CD14-positive monocyte (primary cell): ENCODE measurements at regions not wholly inside any gene's neighbourhood (a gene's known extent, or its start where the extent isn't known, plus 50 kb on each side); places are given as distances from the start of the nearest gene placed in this dataset.

Experiments used
- DNase-seq, 3 donors: peaks; one replicate each; pipeline ENCODE4 v3.0.0-alpha.2; 2011 to 2022
- H2AFZ ChIP-seq: 2 replicates; pipeline ENCODE4 v1.6.0; 2012; ENCODE audit warnings: mild to moderate bottlenecking, low read depth, low read length, inconsistent platforms; ENCODE audit not compliant: insufficient read depth, poor library complexity, severe bottlenecking
- H3K27ac ChIP-seq, 2 donors: 1 replicate in 1 of 2; 2 replicates in 1 of 2; pipeline ENCODE4 v1.5.1; 2012 to 2013; ENCODE audit warnings: low read length in 2 of 2, control low read depth in 1 of 2, inconsistent platforms in 1 of 2, low read depth in 1 of 2, mild to moderate bottlenecking in 1 of 2
- H3K27me3 ChIP-seq, 2 donors: one replicate each; pipeline versions ENCODE4 v1.6.0 to v1.6.1; 2011 to 2013; ENCODE audit warnings: low read length in 2 of 2; ENCODE audit not compliant: control insufficient read depth in 2 of 2, insufficient read depth in 2 of 2
- H3K36me3 ChIP-seq, 2 donors: replicated peaks in 1 of 2; 1 replicate in 1 of 2; 2 replicates in 1 of 2; pipeline versions ENCODE4 v1.5.1 to v1.6.1; 2012 to 2013; ENCODE audit warnings: low read length in 2 of 2, control low read depth in 1 of 2, inconsistent platforms in 1 of 2, mild to moderate bottlenecking in 1 of 2; ENCODE audit not compliant: insufficient read depth in 2 of 2, control insufficient read depth in 1 of 2
- H3K4me1 ChIP-seq, 2 donors: 1 replicate in 1 of 2; 2 replicates in 1 of 2; pipeline versions ENCODE4 v1.5.1 to v1.6.1; 2012 to 2013; ENCODE audit warnings: low read length in 2 of 2, control low read depth in 1 of 2, inconsistent platforms in 1 of 2, mild to moderate bottlenecking in 1 of 2, moderate library complexity in 1 of 2; ENCODE audit not compliant: insufficient read depth in 2 of 2, control insufficient read depth in 1 of 2
- H3K4me2 ChIP-seq: replicated peaks from 2 replicates; pipeline ENCODE3; 2012; ENCODE audit warnings: low read length, moderate library complexity, mild to moderate bottlenecking; ENCODE audit not compliant: poor library complexity, severe bottlenecking; ENCODE audit errors: extremely low read depth
- H3K4me3 ChIP-seq, 3 experiments: fragments of 200-600 bp in 1 of 3; sonication (generic) in 1 of 3; replicated peaks in 1 of 3; 1 replicate in 2 of 3; 2 replicates in 1 of 3; pipeline ENCODE4 v1.5.1; 2011 to 2013; ENCODE audit warnings: low read length in 3 of 3, mild to moderate bottlenecking in 3 of 3, control low read depth in 2 of 3, low read depth in 2 of 3, inconsistent platforms in 1 of 3, moderate library complexity in 1 of 3
- H3K79me2 ChIP-seq: 2 replicates; pipeline ENCODE4 v1.6.0; 2012; ENCODE audit warnings: mild to moderate bottlenecking, control low read depth, inconsistent platforms, low read length, moderate library complexity; ENCODE audit not compliant: insufficient read depth
- H3K9ac ChIP-seq: 2 replicates; pipeline ENCODE4 v1.6.0; 2017; ENCODE audit warnings: low read length, mild to moderate bottlenecking; ENCODE audit not compliant: insufficient read depth, poor library complexity, severe bottlenecking
- H3K9me3 ChIP-seq, 2 donors: replicated peaks in 1 of 2; 1 replicate in 1 of 2; 2 replicates in 1 of 2; pipeline versions ENCODE4 v1.5.1 to v1.6.1; 2012 to 2013; ENCODE audit warnings: low read length in 2 of 2, control low read depth in 1 of 2; ENCODE audit not compliant: control insufficient read depth in 1 of 2, insufficient read depth in 1 of 2
- H4K20me1 ChIP-seq: 2 replicates; pipeline ENCODE4 v1.6.0; 2012; ENCODE audit warnings: mild to moderate bottlenecking, low read length, control low read depth, moderate library complexity; ENCODE audit not compliant: insufficient read depth
- H3K27ac Mint-ChIP-seq, 7 donors: one replicate each; pipeline ENCODE4 v1.8.0; 2020; ENCODE audit warnings: mild to moderate bottlenecking in 7 of 7, mixed read lengths in 7 of 7, moderate library complexity in 6 of 7, inconsistent platforms in 2 of 7
- H3K27me3 Mint-ChIP-seq, 3 donors: one replicate each; pipeline ENCODE4 v1.8.0; 2021 to 2022; ENCODE audit warnings: low read depth in 3 of 3, mild to moderate bottlenecking in 3 of 3, mixed read lengths in 3 of 3, moderate library complexity in 3 of 3, inconsistent platforms in 1 of 3
- H3K36me3 Mint-ChIP-seq, 2 donors: one replicate each; pipeline ENCODE4 v1.8.0; 2020; ENCODE audit warnings: mixed read lengths in 2 of 2, inconsistent platforms in 1 of 2, mild to moderate bottlenecking in 1 of 2
- H3K4me1 Mint-ChIP-seq: one replicate; pipeline ENCODE4 v1.8.0; 2020; ENCODE audit warnings: mild to moderate bottlenecking, mixed read lengths
- H3K4me3 Mint-ChIP-seq, 2 donors: one replicate each; pipeline ENCODE4 v1.8.0; 2020; ENCODE audit warnings: mild to moderate bottlenecking in 2 of 2, mixed read lengths in 2 of 2, moderate library complexity in 1 of 2
- H3K9me3 Mint-ChIP-seq, 7 donors: one replicate each; pipeline ENCODE4 v1.8.0; 2020 to 2022; ENCODE audit warnings: mixed read lengths in 7 of 7, mild to moderate bottlenecking in 6 of 7, moderate library complexity in 6 of 7, inconsistent platforms in 2 of 7
- CTCF ChIP-seq: fragments of 200-600 bp; IDR thresholded peaks from one replicate; pipeline ENCODE4 v1.8.0; 2022; ENCODE audit warnings: antibody characterized with exemption, mild to moderate bottlenecking
- WGBS: methylation state at CpG from one replicate; pipeline ENCODE4 v1.1.5; 2013; ENCODE audit warnings: missing lambda C conversion rate; ENCODE audit not compliant: insufficient coverage; 5-methylcytosine and 5-hydroxymethylcytosine counted together
- intact Hi-C, 2 donors: fragments of 100-400 bp; cut with micrococcal nuclease; formaldehyde crosslinking; loops; one replicate each; pipeline versions ENCODE4 v1.15.0 to v1.15.1; 2023

- DNase-seq: peak in 1 of 3 donors; percentile 2
- no peak overlapping the region for H3K4me3 Mint-ChIP-seq
These were observed 1371.0 kb downstream of the KCNT2 start for GRCh38 chr1:195236991-195237889.

More at GRCh38 chr1:195236991-195237889, 1371.0 kb downstream of the KCNT2 start:
- H3K9me3 ChIP-seq: peaks cover 16 to 17% of the 10 kb centered on the region in 2 donors
- H3K36me3 ChIP-seq: no peaks in the 10 kb centered on the region
- no peak overlapping the region for H3K27ac ChIP-seq
- Mint-ChIP-seq H3K9me3 (peaks cover 0 to 12% (median 5%) of the 10 kb centered on the region in 7 donors), H3K4me1 (no peaks in the 10 kb centered on the region), H3K27ac (no peak overlapping the region), H3K36me3 (no peaks in the 10 kb centered on the region), H3K27me3 (peaks cover 0 to 1% (median 0%) of the 10 kb centered on the region in 3 donors)
- TF ChIP-seq CTCF: no peak
- no peaks in the 10 kb centered on the region for H3K27me3 ChIP-seq
- no peak overlapping the region for H3K4me3 ChIP-seq
- no peak overlapping the region for H3K9ac ChIP-seq
- H4K20me1 ChIP-seq: no peaks in the 10 kb centered on the region
- no peak overlapping the region for H2AFZ ChIP-seq
- H3K4me2 ChIP-seq: no peak overlapping the region
- WGBS: 87% methylated on average over 6 of the region's 7 CpGs
- H3K79me2 ChIP-seq: no peaks in the 10 kb centered on the region
- intact Hi-C loops: no loop called here
- no peaks in the 10 kb centered on the region for H3K4me1 ChIP-seq
